IMR-90 (cell line): ENCODE measurements at regions not wholly inside any gene's neighbourhood (a gene's known extent, or its start where the extent isn't known, plus 50 kb on each side); places are given as distances from the start of the nearest gene placed in this dataset.

Experiments used
- ATAC-seq: fragments of 200-7000 bp; cut with Tn5 transposase; 2 replicates; pipeline ENCODE4 v1.9.1; 2020; ENCODE audit warnings: low read depth, mild to moderate bottlenecking, moderate library complexity
- BruUV-seq: library from RNA; stranded (reverse); fragments of 400-500 nt; replicated peaks from 2 replicates; lab custom pipeline; 2021; lab: Mats Ljungman, UMichigan
- CTCF ChIA-PET: fragments of 300-600 bp; formaldehyde crosslinking; extraction: SDS; loops from one replicate; lab custom pipeline; 2021; ENCODE audit warnings: antibody characterized with exemption; lab: Yijun Ruan, JAX
- POLR2A ChIA-PET: fragments of 300-600 bp; sonication (Branson Sonifier 250); formaldehyde crosslinking; loops from one replicate; lab custom pipeline; 2022; ENCODE audit warnings: antibody characterized with exemption; ENCODE audit not compliant: unreplicated experiment; lab: Charles Lee
- DNase-seq: peaks from one replicate; pipeline ENCODE4 v3.0.0; 2013
- H2AFZ ChIP-seq: replicated peaks from 2 replicates; pipeline ENCODE3; 2013; ENCODE audit warnings: low read length, mild to moderate bottlenecking; ENCODE audit not compliant: poor library complexity
- H2AK5ac ChIP-seq: 2 replicates; pipeline ENCODE4 v1.6.1; 2013; ENCODE audit warnings: low read depth, low read length, inconsistent platforms
- H2AK9ac ChIP-seq: replicated peaks from 2 replicates; pipeline ENCODE3; 2013; ENCODE audit warnings: mild to moderate bottlenecking, low read depth, low read length, moderate library complexity; ENCODE audit not compliant: poor library complexity
- H2BK120ac ChIP-seq: 2 replicates; pipeline ENCODE4 v1.6.1; 2013; ENCODE audit warnings: low read depth, low read length, inconsistent platforms
- H2BK15ac ChIP-seq: 3 replicates; pipeline ENCODE4 v1.6.1; 2013; ENCODE audit warnings: low read depth, low read length, inconsistent platforms
- H2BK20ac ChIP-seq: 2 replicates; pipeline ENCODE4 v1.6.1; 2013; ENCODE audit warnings: low read depth, mild to moderate bottlenecking, inconsistent platforms, low read length, moderate library complexity
- H2BK5ac ChIP-seq: 2 replicates; pipeline ENCODE4 v1.6.1; 2013; ENCODE audit warnings: mild to moderate bottlenecking, low read depth, low read length, inconsistent platforms; ENCODE audit not compliant: poor library complexity, severe bottlenecking
- H3K14ac ChIP-seq: replicated peaks from 2 replicates; pipeline ENCODE4 v1.6.1; 2013; ENCODE audit warnings: low read depth, low read length, inconsistent platforms
- H3K18ac ChIP-seq: 2 replicates; pipeline ENCODE4 v1.6.1; 2013; ENCODE audit warnings: low read depth, low read length, control low read depth
- H3K23ac ChIP-seq: 2 replicates; pipeline ENCODE4 v1.6.1; 2013; ENCODE audit warnings: low read depth, low read length, inconsistent platforms
- H3K27ac ChIP-seq: 2 replicates; pipeline ENCODE4 v1.5.1; 2013; ENCODE audit warnings: mild to moderate bottlenecking, control low read depth, low read length; ENCODE audit not compliant: insufficient read depth
- H3K27me3 ChIP-seq: 2 replicates; pipeline ENCODE4 v1.6.1; 2013; ENCODE audit warnings: low read length; ENCODE audit not compliant: control insufficient read depth, insufficient read depth
- H3K36me3 ChIP-seq: 2 replicates; pipeline ENCODE4 v1.6.1; 2013; ENCODE audit warnings: low read length, mixed read lengths; ENCODE audit not compliant: control insufficient read depth, insufficient read depth
- H3K4ac ChIP-seq: 2 replicates; pipeline ENCODE4 v1.6.1; 2013; ENCODE audit warnings: low read depth, low read length, inconsistent platforms
- H3K4me1 ChIP-seq: 2 replicates; pipeline ENCODE4 v1.6.1; 2013; ENCODE audit warnings: low read length, mixed read lengths; ENCODE audit not compliant: control insufficient read depth, insufficient read depth
- H3K4me2 ChIP-seq: 2 replicates; pipeline ENCODE4 v1.6.1; 2013; ENCODE audit warnings: low read depth, mild to moderate bottlenecking, control low read depth, low read length, moderate library complexity
- H3K4me3 ChIP-seq: 2 replicates; pipeline ENCODE4 v1.5.1; 2013; ENCODE audit warnings: low read depth, mild to moderate bottlenecking, control low read depth, low read length, moderate library complexity; ENCODE audit not compliant: insufficient read depth
- H3K56ac ChIP-seq: 2 replicates; pipeline ENCODE4 v1.6.1; 2013; ENCODE audit warnings: low read length, inconsistent platforms; ENCODE audit not compliant: insufficient read depth; ENCODE audit errors: extremely low read depth
- H3K79me1 ChIP-seq, 2 experiments: 2 replicates each; pipeline ENCODE4 v1.6.1; 2013; ENCODE audit warnings: low read length in 2 of 2, inconsistent platforms in 1 of 2, low read depth in 1 of 2
- H3K9ac ChIP-seq: 2 replicates; pipeline ENCODE4 v1.6.1; 2013; ENCODE audit warnings: low read depth, low read length, control low read depth
- H3K9me1 ChIP-seq: 2 replicates; pipeline ENCODE4 v1.6.1; 2013; ENCODE audit warnings: low read length, inconsistent platforms; ENCODE audit not compliant: insufficient read depth
- H3K9me3 ChIP-seq: 2 replicates; pipeline ENCODE4 v1.6.1; 2013; ENCODE audit warnings: low read length; ENCODE audit not compliant: control insufficient read depth, insufficient read depth
- H4K20me1 ChIP-seq: 2 replicates; pipeline ENCODE4 v1.6.1; 2013; ENCODE audit warnings: low read length, inconsistent platforms; ENCODE audit not compliant: insufficient read depth
- H4K5ac ChIP-seq: 2 replicates; pipeline ENCODE4 v1.6.1; 2013; ENCODE audit warnings: mild to moderate bottlenecking, low read depth, low read length, control low read depth
- H4K8ac ChIP-seq, 2 experiments: 2 replicates each; pipeline ENCODE4 v1.6.1; 2013; ENCODE audit warnings: low read depth in 2 of 2, low read length in 2 of 2, control low read depth in 1 of 2, inconsistent platforms in 1 of 2
- H4K91ac ChIP-seq: 2 replicates; pipeline ENCODE4 v1.6.1; 2013; ENCODE audit warnings: low read depth, low read length, inconsistent platforms; ENCODE audit not compliant: insufficient read depth
- CHD1 ChIP-seq: IDR thresholded peaks from 2 replicates; pipeline ENCODE4 v1.6.1; 2012; ENCODE audit warnings: low read depth, low read length, improper control_type of control experiment
- FOS ChIP-seq: fragments of 150-350 bp; IDR thresholded peaks from 2 replicates; pipeline ENCODE4 v1.6.1; 2016; ENCODE audit warnings: low read depth, low read length
- MAFK ChIP-seq: IDR thresholded peaks from 2 replicates; pipeline ENCODE4 v1.6.1; 2012; ENCODE audit warnings: low read depth, low read length, improper control_type of control experiment
- MAZ ChIP-seq: IDR thresholded peaks from 2 replicates; pipeline ENCODE4 v1.6.1; 2012; ENCODE audit warnings: low read depth, mild to moderate bottlenecking, low read length, improper control_type of control experiment, moderate library complexity, borderline replicate concordance
- NFE2L2 ChIP-seq: fragments of 150-350 bp; IDR thresholded peaks from 2 replicates; pipeline ENCODE4 v1.6.1; 2016; ENCODE audit warnings: low read depth, mild to moderate bottlenecking, low read length
- SMC3 ChIP-seq: fragments of 150-350 bp; IDR thresholded peaks from 2 replicates; pipeline ENCODE4 v1.6.1; 2016; ENCODE audit warnings: low read depth, mild to moderate bottlenecking, antibody characterized with exemption, low read length, moderate library complexity
- WGBS, 2 experiments: methylation state at CpG; one replicate each; pipeline versions ENCODE4 v1.1.5 to v1.1.7; 2013; ENCODE audit warnings: missing lambda C conversion rate in 2 of 2; ENCODE audit not compliant: insufficient read length in 1 of 2; ENCODE audit errors: extremely low coverage in 2 of 2; 5-methylcytosine and 5-hydroxymethylcytosine counted together
- dilution Hi-C: fragments of 300-500 bp; cut with HindIII; formaldehyde crosslinking; loops from one replicate; pipeline ENCODE4 v1.14.3; 2018; ENCODE audit warnings: low sequenced_read_pairs; ENCODE audit not compliant: unreplicated experiment
- in situ Hi-C: fragments of 300-500 bp; cut with MboI; formaldehyde crosslinking; loops from 3 replicates; pipeline ENCODE4 v1.14.3; 2019; ENCODE audit warnings: low sequenced_read_pairs, inconsistent platforms, mixed read lengths
- intact Hi-C: fragments of 100-400 bp; cut with micrococcal nuclease; formaldehyde crosslinking; loops from 2 replicates; pipeline ENCODE4 v1.10.0; 2022

GRCh38 chr12:91663744-91664143 lies 481.1 kb upstream of the DCN start:
- H3K14ac ChIP-seq: no peak overlapping the region
- intact Hi-C loops: no loop called here
- no CpG with 5 or more reads among the region's 4 CpGs for WGBS, 2 experiments
- H3K9me3 ChIP-seq: no peaks in the 10 kb centered on the region
- H2BK120ac ChIP-seq: no peak overlapping the region
- no peak overlapping the region for H4K5ac ChIP-seq
- ChIA-PET CTCF (no interaction called here), POLR2A (no interaction called here)
- no peak for ATAC-seq
- H2BK5ac ChIP-seq: no peak overlapping the region
- H3K4me2 ChIP-seq: no peak overlapping the region
- H3K56ac ChIP-seq: no peak overlapping the region
- no peaks in the 10 kb centered on the region for H4K20me1 ChIP-seq
- H2AK9ac ChIP-seq: no peak overlapping the region
- H3K9ac ChIP-seq: no peak overlapping the region
- DNase-seq: no peak
- H3K18ac ChIP-seq: no peak overlapping the region
- H4K91ac ChIP-seq: no peak overlapping the region
- H3K27ac ChIP-seq: no peak overlapping the region
- no peaks in the 10 kb centered on the region for H3K36me3 ChIP-seq
- H2AK5ac ChIP-seq: no peak overlapping the region
- H3K27me3 ChIP-seq: no peaks in the 10 kb centered on the region
- dilution Hi-C loops: no loop called here
- H3K4me1 ChIP-seq: no peaks in the 10 kb centered on the region
- no peaks in the 10 kb centered on the region for H3K79me1 ChIP-seq
- no peak overlapping the region for H2BK20ac ChIP-seq
- no peak for TF ChIP-seq MAZ
- TF ChIP-seq FOS: no peak
- no peak for TF ChIP-seq CHD1
- TF ChIP-seq SMC3: no peak
- TF ChIP-seq MAFK: no peak
- no peak for TF ChIP-seq NFE2L2
- in situ Hi-C loops: no loop called here
- no peak overlapping the region for H3K4ac ChIP-seq
- no peak overlapping the region for H4K8ac ChIP-seq
- no peak overlapping the region for H3K4me3 ChIP-seq
- no peaks in the 10 kb centered on the region for H3K9me1 ChIP-seq
- no peak overlapping the region for H2AFZ ChIP-seq
- no peak overlapping the region for H2BK15ac ChIP-seq
- H3K23ac ChIP-seq: no peak overlapping the region
- BruUV-seq: no TSS peak
